Epidermal melanocyte (primary cell): ENCODE measurements at regions not wholly inside any gene's neighbourhood (a gene's known extent, or its start where the extent isn't known, plus 50 kb on each side); places are given as distances from the start of the nearest gene placed in this dataset.
"Not testable (repeated sequence)": the region's sequence is repeated elsewhere in the genome, so short reads cannot be mapped to it uniquely, and the experiment has no call there.

Experiments used
- DNase-seq: peaks from one replicate; pipeline ENCODE4 v3.0.0; 2011; ENCODE audit warnings: low spot score; ENCODE audit not compliant: insufficient read length

DNA sequence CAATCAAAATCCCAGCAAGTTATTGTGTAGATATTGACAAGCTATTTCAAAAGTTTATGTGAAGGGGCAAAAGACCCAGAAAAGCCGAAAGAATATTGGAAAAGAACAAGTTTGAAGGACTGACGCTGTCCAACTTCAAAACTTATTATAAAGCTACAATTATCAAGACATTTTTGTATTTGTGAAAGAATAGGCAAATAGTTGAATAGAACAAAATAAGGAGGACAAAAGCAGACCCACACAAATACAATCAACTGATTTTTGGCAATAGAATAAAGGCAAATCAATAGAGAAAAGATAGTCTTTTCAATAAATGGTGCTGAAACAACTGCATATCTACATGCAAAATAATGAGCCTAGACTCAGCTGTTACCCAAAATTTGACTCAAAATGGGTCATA, 807.7 kb upstream of the CDH6 start:
- DNase-seq: no peak

GRCh38 chr5:30384171-30384570, 809.3 kb upstream of the CDH6 start:
- DNase-seq: no peak

DNA sequence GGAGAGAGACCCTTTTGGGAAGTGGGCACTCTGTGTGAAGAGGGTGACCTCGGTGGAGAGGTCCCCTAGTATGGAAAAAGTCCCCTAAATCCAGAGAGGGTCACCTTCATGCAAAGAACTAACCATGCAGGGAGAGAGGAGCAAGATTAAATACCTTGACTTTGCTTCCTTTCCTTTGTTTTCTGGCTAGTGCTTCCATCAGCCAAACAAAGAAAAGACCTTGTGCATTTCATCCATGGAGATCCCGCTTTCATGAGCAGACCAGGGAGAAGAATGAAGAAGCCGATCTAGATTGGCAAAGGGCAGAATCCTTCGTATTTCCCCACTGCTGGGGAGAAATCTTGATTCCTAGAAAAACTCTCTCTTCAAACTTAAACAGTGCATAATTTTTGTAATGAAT, 813.3 kb upstream of the CDH6 start:
- no peak for DNase-seq

DNA sequence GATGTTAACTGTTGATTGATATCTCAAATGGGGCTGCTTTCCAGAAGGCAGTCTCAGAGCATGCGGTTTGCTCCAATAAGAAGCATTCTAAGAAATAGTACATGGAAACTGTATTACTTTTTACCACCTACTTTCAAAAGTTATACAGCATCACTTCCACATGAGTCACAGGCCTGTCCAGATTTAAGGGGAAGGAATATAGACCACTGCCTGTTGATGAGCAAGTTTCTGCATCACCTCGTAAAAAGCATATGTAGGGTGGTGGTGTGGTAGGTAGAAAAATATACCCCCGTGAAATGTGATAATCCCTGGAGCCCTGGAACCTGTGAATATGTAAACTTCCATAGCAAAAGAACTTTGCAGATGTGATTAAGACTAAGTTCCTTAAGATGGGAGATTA, 816.6 kb upstream of the CDH6 start:
- no peak for DNase-seq

- no peak for DNase-seq
These were observed 825.4 kb upstream of the CDH6 start for GRCh38 chr5:30368064-30368463.

GRCh38 chr5:30365031-30365430, 828.5 kb upstream of the CDH6 start:
- not testable (repeated sequence) for DNase-seq

DNA sequence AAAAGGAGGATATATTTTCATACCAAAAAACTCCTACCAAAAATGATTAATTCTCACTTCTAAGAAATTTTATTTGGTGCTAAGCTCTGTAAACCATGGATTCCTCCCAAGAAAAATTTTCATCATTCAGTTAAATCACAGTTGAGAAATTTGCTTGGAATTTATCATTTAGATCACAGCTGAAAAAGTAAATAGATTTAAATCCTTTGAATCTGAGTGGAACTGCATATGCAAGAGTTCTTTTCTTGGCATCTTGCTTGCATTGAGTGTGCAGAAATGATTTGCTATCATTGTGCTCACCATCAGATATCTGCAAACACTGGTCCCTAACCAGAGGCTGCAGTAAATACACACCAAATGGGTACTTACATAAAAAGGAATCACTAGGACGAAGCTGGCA, 836.1 kb upstream of the CDH6 start:
- DNase-seq: no peak

DNA sequence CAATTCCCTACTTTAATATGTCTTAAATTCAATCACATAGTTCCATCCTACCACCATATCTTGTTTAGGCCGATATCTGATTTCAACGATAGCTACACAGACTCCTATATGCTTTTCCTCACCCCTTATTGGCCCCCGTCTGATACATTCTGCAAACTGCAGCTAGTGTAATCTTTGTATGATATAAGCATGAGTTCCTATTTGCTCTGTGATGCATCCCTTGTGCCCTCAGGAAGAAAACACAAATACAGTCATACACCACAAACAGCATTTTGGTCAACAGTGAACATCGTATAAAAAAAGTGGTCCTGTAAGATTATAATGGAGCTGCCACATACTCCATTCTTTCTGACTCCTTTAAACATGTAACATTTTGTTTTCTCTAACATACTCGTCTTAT, 837.8 kb upstream of the CDH6 start:
- no peak for DNase-seq

GRCh38 chr5:30347858-30348257, 845.6 kb upstream of the CDH6 start:
- no peak for DNase-seq

DNA sequence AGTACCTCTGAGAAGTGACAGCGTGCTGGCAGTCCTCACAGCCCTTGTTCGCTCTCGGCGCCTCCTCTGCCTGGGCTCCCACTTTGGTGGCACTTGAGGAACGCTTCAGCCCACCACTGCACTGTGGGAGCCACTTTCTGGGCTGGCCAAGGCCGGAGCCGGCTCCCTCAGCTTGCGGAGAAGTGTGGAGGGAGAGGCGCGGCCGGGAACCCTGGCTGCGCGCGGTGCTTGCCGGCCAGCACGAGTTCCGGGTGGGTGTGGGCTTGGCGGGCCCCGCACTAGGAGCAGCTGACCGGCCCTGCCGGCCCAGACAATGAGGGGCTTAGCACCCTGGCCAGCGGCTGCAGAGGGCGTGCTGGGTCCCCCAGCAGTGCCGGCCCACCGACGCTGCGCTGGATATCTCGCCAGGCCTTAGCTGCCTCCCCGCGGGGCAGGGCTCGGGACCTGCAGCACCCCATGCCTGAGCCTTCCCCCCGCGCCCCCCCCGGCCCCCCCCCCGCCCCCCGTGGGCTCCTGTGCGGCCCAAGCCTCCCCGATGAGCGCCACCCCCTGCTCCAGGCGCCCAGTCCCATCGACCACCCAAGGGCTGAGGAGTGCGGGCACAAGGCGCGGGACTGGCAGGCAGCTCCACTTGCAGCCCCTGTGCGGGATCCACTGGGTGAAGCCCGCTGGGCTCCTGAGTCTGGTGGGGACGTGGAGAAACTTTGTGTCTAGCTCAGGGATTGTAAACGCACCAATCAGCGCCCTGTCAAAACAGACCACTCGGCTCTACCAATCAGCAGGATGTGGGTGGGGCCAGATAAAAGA, 847.7 kb upstream of the CDH6 start:
- not testable (repeated sequence) for DNase-seq

GRCh38 chr5:30343707-30344106, 849.8 kb upstream of the CDH6 start:
- no peak for DNase-seq

DNA sequence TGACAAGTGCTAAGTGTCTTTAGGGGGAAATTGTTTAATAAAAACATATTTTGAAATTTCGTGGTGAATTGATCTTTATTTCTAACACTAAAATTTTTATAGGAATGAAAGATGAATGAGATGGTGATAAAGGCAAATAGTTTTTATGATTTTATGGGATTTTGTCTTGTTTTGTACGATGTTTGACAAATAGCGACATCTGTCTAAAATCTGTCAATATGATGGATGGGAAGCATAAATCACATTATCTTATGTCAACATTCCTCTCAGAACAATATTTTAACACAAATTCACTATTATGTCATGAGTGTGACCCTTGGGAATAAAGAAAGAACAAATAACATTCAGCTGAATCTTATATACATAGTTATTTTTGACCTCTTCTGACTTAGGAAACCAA, 852.0 kb upstream of the CDH6 start:
- no peak for DNase-seq

DNA sequence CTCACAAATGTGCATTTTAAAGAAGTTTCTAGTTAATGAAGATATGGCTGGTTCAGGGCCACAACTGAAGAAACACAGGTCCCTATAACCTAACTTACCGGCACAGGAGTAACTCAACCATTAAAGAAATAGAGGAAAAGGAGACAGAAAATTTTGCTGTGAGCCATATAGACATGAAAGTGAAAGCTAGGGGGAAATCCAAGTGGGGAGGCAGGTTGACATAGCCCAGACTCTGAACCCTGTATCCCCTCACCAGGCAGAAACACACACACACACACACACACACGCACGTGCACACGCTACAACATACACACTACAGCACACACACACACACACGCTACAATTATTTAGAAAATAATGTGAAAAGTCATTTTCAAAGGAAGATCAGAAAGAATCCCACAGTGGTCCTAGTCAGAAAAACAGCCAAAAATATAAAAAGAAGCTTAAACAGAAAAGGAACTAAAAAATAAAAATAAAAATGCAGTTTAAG, 856.4 kb upstream of the CDH6 start:
- no peak for DNase-seq

DNA sequence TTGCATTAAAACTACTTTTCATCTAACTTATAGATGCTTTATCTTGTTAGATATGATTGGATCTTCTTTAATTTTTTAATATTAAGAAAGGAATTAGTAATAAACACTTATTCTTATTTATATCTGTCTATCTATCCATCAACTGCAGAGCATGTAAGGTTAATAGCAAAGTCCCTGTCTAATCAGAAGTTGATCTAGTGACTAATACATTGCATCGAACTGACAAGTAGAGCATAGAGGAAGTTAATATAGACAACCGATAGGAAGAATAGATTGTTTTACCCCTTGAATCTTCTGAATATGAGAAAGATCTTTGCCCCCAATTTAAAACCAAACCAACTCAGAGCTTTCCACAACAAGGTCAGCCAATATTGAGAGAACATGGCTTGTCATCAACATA, 862.0 kb upstream of the CDH6 start:
- no peak for DNase-seq

- no peak for DNase-seq
These were observed 867.7 kb upstream of the CDH6 start for GRCh38 chr5:30325795-30326194.

DNA sequence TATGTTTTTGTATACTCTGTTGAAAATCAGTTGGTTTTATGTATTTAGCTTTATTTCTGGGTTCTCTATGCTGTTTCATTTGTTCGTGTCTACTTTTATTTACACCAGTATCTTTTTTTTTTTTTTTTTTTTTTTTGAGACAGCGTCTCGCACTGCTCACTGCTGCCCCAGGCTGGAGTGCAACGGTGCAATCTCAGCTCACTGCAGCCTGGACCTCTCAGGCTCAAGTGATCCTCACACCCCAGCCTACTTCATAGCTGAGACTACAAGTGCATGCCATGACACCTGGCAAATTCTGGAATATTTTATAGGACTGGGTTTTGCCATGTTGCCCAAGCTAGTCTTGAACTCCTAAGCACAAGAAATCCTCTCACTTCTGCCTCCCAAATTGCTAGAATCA, 869.4 kb upstream of the CDH6 start:
- no peak for DNase-seq

DNA sequence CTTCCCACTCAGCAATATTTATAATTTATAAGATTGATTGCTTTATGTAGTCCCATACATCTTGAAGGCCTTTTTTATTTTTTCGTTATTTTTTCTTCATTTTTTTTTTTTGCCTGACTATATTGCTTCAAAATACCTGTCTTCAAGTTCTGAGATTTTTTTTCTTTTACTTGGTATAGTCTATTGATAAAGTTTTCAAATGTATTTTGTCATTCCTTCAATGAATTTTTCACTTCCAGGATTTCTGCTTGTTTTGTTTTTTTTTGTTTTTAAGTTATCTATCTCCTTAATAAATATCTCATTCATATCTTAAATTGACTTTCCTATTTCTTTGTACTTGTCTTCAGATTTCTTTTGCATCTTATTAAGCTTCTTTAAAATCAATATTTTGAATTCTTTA, 905.6 kb upstream of the CDH6 start:
- no peak for DNase-seq

- no peak for DNase-seq
These were observed 914.2 kb upstream of the CDH6 start for GRCh38 chr5:30279237-30279636.

DNA sequence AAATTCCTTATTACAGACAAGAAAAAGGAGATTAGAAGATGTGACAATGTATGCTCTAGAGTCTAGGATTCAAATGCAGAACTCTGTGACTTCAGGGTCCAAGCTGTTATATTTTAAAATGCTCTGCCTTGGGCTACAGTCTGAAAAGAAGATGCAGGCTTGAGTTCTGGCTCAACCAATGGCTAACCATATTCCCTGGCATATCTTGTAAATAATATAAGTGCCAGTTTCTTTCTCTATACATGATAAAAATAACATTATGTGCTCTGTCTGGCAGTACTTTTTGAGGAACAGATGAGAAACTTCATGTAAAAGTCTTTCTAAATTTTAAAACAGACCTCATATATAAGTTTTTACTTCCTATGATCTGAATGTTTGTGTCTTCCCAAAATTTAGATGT, 926.5 kb upstream of the CDH6 start:
- no peak for DNase-seq

- no peak for DNase-seq
These were observed 954.0 kb upstream of the CDH6 start for GRCh38 chr5:30239331-30240022.

- DNase-seq: no peak
These were observed 956.3 kb upstream of the CDH6 start for GRCh38 chr5:30237189-30237588.

DNA sequence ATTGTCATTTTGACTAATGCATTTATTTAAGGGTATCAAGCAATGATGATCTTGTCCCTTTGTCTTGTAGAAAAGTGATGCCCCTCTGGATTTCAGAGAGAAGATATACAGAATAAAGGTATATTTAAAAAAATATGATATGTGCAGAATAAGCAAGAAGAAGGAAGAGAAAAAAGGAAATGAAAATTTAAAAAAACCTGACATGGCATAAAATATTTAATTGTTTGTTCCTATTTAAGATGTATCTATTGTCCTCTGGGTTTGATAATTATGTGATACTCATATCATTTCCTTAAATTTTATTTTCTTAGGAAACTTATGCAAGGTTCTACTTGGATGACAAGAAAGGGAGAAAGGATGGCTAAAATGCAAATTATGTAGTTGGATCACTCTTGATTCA, 983.7 kb upstream of the CDH6 start:
- no peak for DNase-seq

- no peak for DNase-seq
These were observed 995.8 kb upstream of the CDH6 start for GRCh38 chr5:30197662-30198061.
